PFSK-1 (cell line): ENCODE measurements at regions not wholly inside any gene's neighbourhood (a gene's known extent, or its start where the extent isn't known, plus 50 kb on each side); places are given as distances from the start of the nearest gene placed in this dataset.

Experiments used
- FOXP2 ChIP-seq: optimal IDR thresholded peaks from 2 replicates; pipeline ENCODE3; 2011; ENCODE audit warnings: borderline replicate concordance, control low read depth, inconsistent platforms; ENCODE audit not compliant: insufficient read depth; ENCODE audit errors: extremely low read length, extremely low read depth
- POLR2AphosphoS5 ChIP-seq: IDR thresholded peaks from 2 replicates; pipeline ENCODE4 v1.6.1; 2012; ENCODE audit warnings: low read depth, mild to moderate bottlenecking, control low read depth, low read length, moderate library complexity
- REST ChIP-seq, 2 experiments: IDR thresholded peaks; 2 replicates each; pipeline versions ENCODE4 v1.6.1 to v1.8.0; 2011 to 2012; ENCODE audit warnings: low read depth in 2 of 2, low read length in 2 of 2, control low read depth in 1 of 2, inconsistent platforms in 1 of 2, mild to moderate bottlenecking in 1 of 2, moderate library complexity in 1 of 2; ENCODE audit not compliant: insufficient read depth in 1 of 2
- SIN3A ChIP-seq: IDR thresholded peaks from 2 replicates; pipeline ENCODE4 v1.6.1; 2012; ENCODE audit warnings: mild to moderate bottlenecking, low read length, moderate library complexity, borderline replicate concordance; ENCODE audit not compliant: insufficient read depth
- TAF1 ChIP-seq: IDR thresholded peaks from 2 replicates; pipeline ENCODE4 v1.6.1; 2012; ENCODE audit warnings: low read length, control low read depth, borderline replicate concordance; ENCODE audit not compliant: insufficient read depth

GRCh38 chr3:124566701-124567100 is 163.6 kb upstream of the UMPS start:
- TF ChIP-seq POLR2AphosphoS5 = no peak
- TF ChIP-seq SIN3A = no peak
- TF ChIP-seq REST (IDR thresholded peaks at IDR 0.05; ENCODE audit: insufficient read depth in 1 of 2, low read depth in 2 of 2, low read length in 2 of 2) = no peak
- TF ChIP-seq TAF1 = no peak
- no peak for TF ChIP-seq FOXP2
